ENCODE measurements at regions not wholly inside any gene's neighbourhood (a gene's known extent, or its start where the extent isn't known, plus 50 kb on each side); places are given as distances from the start of the nearest gene placed in this dataset.
"Not testable (repeated sequence)": the region's sequence is repeated elsewhere in the genome, so short reads cannot be mapped to it uniquely, and the experiment has no call there.

DNA sequence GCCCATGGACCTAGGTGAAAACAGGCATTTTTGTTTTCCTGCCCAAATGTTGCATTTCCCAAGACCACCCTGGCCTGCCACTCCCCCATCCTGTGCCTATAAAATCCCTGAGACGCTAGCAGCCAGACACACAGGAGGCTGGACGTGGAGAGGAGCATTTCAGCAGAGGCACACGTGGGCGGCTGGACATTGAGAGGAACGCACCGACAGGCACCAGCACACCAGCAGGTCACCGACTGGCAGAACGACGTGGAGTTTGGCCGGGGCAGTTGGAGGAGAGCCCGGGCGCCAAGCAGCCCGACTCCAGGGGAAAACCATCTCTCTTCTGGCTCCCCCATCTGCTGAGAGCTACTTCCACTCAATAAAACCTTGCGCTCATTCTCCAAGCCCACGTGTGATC, 234.8 kb upstream of the SFRP2 start:
- TF ChIP-seq EZH2phosphoT487 (conservative IDR thresholded peaks at IDR 0.05; ENCODE audit: low read length): not testable (repeated sequence)
- TF ChIP-seq, protein P1, sequence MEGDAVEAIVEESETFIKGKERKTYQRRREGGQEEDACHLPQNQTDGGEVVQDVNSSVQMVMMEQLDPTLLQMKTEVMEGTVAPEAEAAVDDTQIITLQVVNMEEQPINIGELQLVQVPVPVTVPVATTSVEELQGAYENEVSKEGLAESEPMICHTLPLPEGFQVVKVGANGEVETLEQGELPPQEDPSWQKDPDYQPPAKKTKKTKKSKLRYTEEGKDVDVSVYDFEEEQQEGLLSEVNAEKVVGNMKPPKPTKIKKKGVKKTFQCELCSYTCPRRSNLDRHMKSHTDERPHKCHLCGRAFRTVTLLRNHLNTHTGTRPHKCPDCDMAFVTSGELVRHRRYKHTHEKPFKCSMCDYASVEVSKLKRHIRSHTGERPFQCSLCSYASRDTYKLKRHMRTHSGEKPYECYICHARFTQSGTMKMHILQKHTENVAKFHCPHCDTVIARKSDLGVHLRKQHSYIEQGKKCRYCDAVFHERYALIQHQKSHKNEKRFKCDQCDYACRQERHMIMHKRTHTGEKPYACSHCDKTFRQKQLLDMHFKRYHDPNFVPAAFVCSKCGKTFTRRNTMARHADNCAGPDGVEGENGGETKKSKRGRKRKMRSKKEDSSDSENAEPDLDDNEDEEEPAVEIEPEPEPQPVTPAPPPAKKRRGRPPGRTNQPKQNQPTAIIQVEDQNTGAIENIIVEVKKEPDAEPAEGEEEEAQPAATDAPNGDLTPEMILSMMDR (IDR thresholded peaks at IDR 0.05; ENCODE audit: insufficient read depth, low read length, poor library complexity, severe bottlenecking): not testable (repeated sequence)
